NCI-H2227 (cell line): ENCODE measurements at regions not wholly inside any gene's neighbourhood (a gene's known extent, or its start where the extent isn't known, plus 50 kb on each side); places are given as distances from the start of the nearest gene placed in this dataset.
A peak's percentile ranks its signal among the peaks of the same experiment; 100 is the strongest.
"Not testable (repeated sequence)": the region's sequence is repeated elsewhere in the genome, so short reads cannot be mapped to it uniquely, and the experiment has no call there.

Source experiments
- DNase-seq: peaks from one replicate; lab custom pipeline; 2025; ENCODE audit not compliant: unreplicated experiment; lab: John Stamatoyannopoulos, UW

- no peak for DNase-seq
These were observed 55.2 kb upstream of the SLIT2 start for GRCh38 chr4:20196476-20196875.

- DNase-seq, result no peak
These were observed 56.4 kb upstream of the SLIT2 start for GRCh38 chr4:20195071-20195885.

- DNase-seq, result no peak
These were observed 57.3 kb upstream of the SLIT2 start for GRCh38 chr4:20194123-20195013.

- no peak for DNase-seq
These were observed 58.4 kb upstream of the SLIT2 start for GRCh38 chr4:20193141-20193936.

GRCh38 chr4:20192736-20193135, 59.0 kb upstream of the SLIT2 start:
- DNase-seq, result no peak

GRCh38 chr4:20185103-20185502, 66.6 kb upstream of the SLIT2 start:
- DNase-seq, result no peak

- DNase-seq, result not testable (repeated sequence)
These were observed 68.6 kb upstream of the SLIT2 start for GRCh38 chr4:20183131-20183530.

GRCh38 chr4:20181926-20182325, 69.8 kb upstream of the SLIT2 start:
- DNase-seq, result no peak

- DNase-seq, result no peak
These were observed 71.2 kb upstream of the SLIT2 start for GRCh38 chr4:20180509-20180908.

- no peak for DNase-seq
These were observed 72.7 kb upstream of the SLIT2 start for GRCh38 chr4:20178902-20179576.

GRCh38 chr4:20176881-20177280, 74.8 kb upstream of the SLIT2 start:
- DNase-seq, result no peak

- no peak for DNase-seq
These were observed 79.5 kb upstream of the SLIT2 start for GRCh38 chr4:20172070-20172760.

- DNase-seq, result no peak
These were observed 85.2 kb upstream of the SLIT2 start for GRCh38 chr4:20166544-20166943.

- DNase-seq, result peak; percentile 1
These were observed 92.2 kb upstream of the SLIT2 start for GRCh38 chr4:20159516-20159915.

- no peak for DNase-seq
These were observed 93.5 kb upstream of the SLIT2 start for GRCh38 chr4:20158195-20158594.

GRCh38 chr4:20151436-20151835, 100.3 kb upstream of the SLIT2 start:
- no peak for DNase-seq

GRCh38 chr4:20149143-20149542, 102.6 kb upstream of the SLIT2 start:
- DNase-seq, result not testable (repeated sequence)

GRCh38 chr4:20137176-20137575, 114.5 kb upstream of the SLIT2 start:
- peak; percentile 47 for DNase-seq

- no peak for DNase-seq
These were observed 124.1 kb upstream of the SLIT2 start for GRCh38 chr4:20127626-20128025.

- DNase-seq, result no peak
These were observed 124.8 kb upstream of the SLIT2 start for GRCh38 chr4:20126906-20127305.
